ENCODE measurements at regions not wholly inside any gene's neighbourhood (a gene's known extent, or its start where the extent isn't known, plus 50 kb on each side); places are given as distances from the start of the nearest gene placed in this dataset.

DNA sequence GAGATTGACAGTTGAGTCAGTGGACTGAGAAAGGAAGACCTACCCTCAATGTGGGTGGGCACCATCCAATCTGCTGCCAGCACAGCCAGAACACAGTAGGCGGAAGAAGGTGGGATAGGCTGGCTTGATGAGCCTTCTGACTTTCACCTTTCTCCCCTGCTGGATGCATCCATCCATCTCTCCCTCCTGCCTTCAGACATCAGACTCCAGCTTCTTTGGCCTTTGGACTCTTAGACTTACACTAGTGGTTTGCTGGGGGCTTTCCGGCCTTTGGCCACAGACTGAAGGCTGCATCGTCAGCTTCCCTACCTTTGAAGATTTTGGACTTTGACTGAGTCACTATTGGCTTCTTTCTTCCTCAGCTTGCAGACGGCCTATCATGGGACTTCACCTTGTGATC lies 456.5 kb upstream of the MIS18BP1 start:
- no peak overlapping the region for H3K4me3 ChIP-seq
- no peak for TF ChIP-seq POLR2AphosphoS5 (IDR thresholded peaks at IDR 0.05; ENCODE audit: insufficient read depth in 1 of 2, low read depth in 1 of 2)
- no peak for TF ChIP-seq POLR2A (IDR thresholded peaks at IDR 0.05)
- TF ChIP-seq, protein P1, sequence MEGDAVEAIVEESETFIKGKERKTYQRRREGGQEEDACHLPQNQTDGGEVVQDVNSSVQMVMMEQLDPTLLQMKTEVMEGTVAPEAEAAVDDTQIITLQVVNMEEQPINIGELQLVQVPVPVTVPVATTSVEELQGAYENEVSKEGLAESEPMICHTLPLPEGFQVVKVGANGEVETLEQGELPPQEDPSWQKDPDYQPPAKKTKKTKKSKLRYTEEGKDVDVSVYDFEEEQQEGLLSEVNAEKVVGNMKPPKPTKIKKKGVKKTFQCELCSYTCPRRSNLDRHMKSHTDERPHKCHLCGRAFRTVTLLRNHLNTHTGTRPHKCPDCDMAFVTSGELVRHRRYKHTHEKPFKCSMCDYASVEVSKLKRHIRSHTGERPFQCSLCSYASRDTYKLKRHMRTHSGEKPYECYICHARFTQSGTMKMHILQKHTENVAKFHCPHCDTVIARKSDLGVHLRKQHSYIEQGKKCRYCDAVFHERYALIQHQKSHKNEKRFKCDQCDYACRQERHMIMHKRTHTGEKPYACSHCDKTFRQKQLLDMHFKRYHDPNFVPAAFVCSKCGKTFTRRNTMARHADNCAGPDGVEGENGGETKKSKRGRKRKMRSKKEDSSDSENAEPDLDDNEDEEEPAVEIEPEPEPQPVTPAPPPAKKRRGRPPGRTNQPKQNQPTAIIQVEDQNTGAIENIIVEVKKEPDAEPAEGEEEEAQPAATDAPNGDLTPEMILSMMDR (IDR thresholded peaks at IDR 0.05) = no peak
- H3K9me3 ChIP-seq = no peaks in the 10 kb centered on the region
- no peak for DNase-seq (ENCODE audit: extremely low spot score in 2 of 2)
- no peaks in the 10 kb centered on the region for H3K36me3 ChIP-seq
- intact Hi-C loops (cut with DNase I) = no loop called here
- H3K27me3 ChIP-seq = no peaks in the 10 kb centered on the region
- H3K4me1 ChIP-seq = no peaks in the 10 kb centered on the region
- no peak overlapping the region for H3K27ac ChIP-seq

DNA sequence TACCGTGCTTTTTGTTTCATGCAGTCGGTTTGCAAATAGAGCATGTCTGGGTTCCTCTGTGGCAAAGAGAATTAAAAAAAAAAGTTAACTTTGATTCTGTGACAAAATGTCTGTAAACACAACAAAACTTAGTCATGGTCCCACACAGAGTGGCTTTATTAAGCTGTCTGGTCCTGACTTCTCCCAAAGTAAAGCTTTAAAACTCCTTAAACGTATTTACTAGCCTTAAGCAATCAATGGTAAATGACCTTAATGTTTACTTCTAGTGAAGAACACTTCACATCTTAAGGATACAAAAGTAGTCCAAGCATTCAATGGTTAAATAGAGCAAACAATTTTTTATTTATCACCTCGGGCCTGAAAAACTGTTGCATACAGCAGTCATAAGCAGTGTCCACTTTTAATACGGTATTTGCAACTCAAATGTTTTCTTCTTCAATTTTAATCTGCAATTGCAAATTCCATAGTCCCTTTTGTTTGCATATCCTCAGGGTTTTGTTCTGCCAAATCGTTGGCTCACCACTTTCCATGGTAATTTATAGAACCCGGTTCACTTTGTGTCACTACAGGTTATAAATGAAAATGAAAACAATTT lies 453.0 kb upstream of the MIS18BP1 start:
- Histone ChIP-seq H3K9me3 (no peaks in the 10 kb centered on the region), H3K4me3 (no peak overlapping the region), H3K4me1 (no peaks in the 10 kb centered on the region), H3K36me3 (no peaks in the 10 kb centered on the region), H3K27ac (no peak overlapping the region), H3K27me3 (no peaks in the 10 kb centered on the region)
- intact Hi-C loops (cut with DNase I) = no loop called here
- DNase-seq (ENCODE audit: extremely low spot score in 2 of 2) = no peak
- TF ChIP-seq, protein P1 (IDR thresholded peaks at IDR 0.05) = no peak
- TF ChIP-seq POLR2AphosphoS5 (IDR thresholded peaks at IDR 0.05; ENCODE audit: insufficient read depth in 1 of 2, low read depth in 1 of 2) = no peak
- no peak for TF ChIP-seq POLR2A (IDR thresholded peaks at IDR 0.05)

DNA sequence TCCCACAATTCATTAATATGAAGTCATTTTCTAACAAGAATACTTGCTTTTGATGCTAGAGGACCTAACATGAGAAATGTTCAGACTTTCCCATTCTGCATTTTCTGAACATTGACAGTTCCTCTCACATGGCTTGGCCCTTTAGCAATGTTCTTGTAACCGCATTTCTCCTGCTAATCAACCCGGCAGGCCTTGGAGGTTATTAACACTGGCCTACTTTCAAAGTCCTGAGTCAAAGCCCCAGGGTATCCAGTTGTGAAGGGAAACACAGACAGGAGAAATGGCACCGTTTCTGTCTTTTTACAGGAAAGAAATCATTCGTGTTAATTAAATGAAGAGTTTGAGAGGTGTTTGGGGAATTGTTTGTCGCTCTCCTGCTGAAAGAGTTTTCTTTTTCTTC lies 446.5 kb upstream of the MIS18BP1 start:
- H3K4me1 ChIP-seq = no peaks in the 10 kb centered on the region
- H3K27me3 ChIP-seq = no peaks in the 10 kb centered on the region
- H3K36me3 ChIP-seq = no peaks in the 10 kb centered on the region
- no peak for DNase-seq (ENCODE audit: extremely low spot score in 2 of 2)
- H3K27ac ChIP-seq = no peak overlapping the region
- TF ChIP-seq, protein P1 (IDR thresholded peaks at IDR 0.05) = no peak
- TF ChIP-seq POLR2A (IDR thresholded peaks at IDR 0.05) (no peak), POLR2AphosphoS5 (IDR thresholded peaks at IDR 0.05; ENCODE audit: insufficient read depth in 1 of 2, low read depth in 1 of 2) (no peak)
- intact Hi-C loops (cut with DNase I) = no loop called here
- H3K4me3 ChIP-seq = no peak overlapping the region
- H3K9me3 ChIP-seq = no peaks in the 10 kb centered on the region

DNA sequence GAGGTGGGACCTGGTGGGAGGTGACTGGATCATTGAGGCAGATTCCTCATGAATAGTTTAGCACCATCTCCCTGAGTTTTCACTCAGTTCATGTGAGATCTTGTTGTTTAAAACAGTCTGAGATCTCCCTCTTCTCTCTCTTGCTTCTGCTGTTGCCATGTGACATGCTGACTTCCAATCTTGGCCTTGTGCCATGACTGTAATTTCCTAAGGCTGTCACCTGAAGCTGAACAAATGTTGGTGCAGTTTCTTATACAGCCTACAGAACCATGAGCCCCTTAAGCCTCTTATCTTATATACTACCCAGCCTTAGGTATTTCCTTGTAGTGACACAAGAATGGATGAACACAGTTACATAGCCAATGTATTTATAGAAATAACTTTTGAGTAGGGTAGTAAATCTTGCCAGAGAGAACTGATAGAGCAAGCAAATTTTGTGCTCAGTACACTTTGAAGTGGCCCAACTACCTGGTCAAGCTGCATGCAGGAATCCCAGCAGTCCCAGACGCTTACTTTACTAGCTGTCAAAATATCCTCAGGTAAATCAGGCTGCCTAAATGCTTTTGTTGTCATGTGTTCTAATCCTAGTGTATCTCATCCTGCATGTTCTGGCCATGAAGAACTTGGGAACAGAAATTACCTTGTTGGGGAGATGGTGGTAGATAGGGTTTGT lies 445.6 kb upstream of the MIS18BP1 start:
- no peaks in the 10 kb centered on the region for H3K36me3 ChIP-seq
- intact Hi-C loops (cut with DNase I) = no loop called here
- TF ChIP-seq POLR2A (IDR thresholded peaks at IDR 0.05) = no peak
- no peaks in the 10 kb centered on the region for H3K27me3 ChIP-seq
- H3K4me3 ChIP-seq = no peak overlapping the region
- no peak for DNase-seq (ENCODE audit: extremely low spot score in 2 of 2)
- H3K27ac ChIP-seq = no peak overlapping the region
- no peaks in the 10 kb centered on the region for H3K9me3 ChIP-seq
- no peaks in the 10 kb centered on the region for H3K4me1 ChIP-seq

DNA sequence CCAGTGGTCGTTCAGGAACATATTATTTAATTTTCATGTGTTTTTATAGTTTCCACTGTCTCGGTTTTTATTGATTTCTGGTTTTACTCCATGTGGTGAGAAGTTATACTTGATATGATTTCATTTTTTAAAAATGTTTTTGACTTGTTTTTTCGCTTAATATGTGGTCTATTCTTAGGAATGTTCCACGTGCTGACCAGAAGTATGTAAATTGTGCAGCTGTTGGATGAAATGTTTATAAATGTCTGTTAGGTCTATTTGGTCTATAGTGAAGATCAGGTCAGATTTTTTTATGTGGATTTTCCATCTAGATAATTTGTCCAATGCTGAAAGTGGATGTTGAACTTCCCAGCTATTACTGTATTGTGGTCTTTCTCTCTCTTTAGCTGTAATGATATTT lies 433.8 kb upstream of the MIS18BP1 start:
- no peak overlapping the region for H3K4me3 ChIP-seq
- H3K36me3 ChIP-seq = no peaks in the 10 kb centered on the region
- H3K4me1 ChIP-seq = no peaks in the 10 kb centered on the region
- no peaks in the 10 kb centered on the region for H3K9me3 ChIP-seq
- no peak for DNase-seq (ENCODE audit: extremely low spot score in 2 of 2)
- no peak overlapping the region for H3K27ac ChIP-seq
- intact Hi-C loops (cut with DNase I) = no loop called here
- TF ChIP-seq POLR2AphosphoS5 (IDR thresholded peaks at IDR 0.05; ENCODE audit: insufficient read depth in 1 of 2, low read depth in 1 of 2) (no peak), POLR2A (IDR thresholded peaks at IDR 0.05) (no peak)
- TF ChIP-seq, protein P1 (IDR thresholded peaks at IDR 0.05) = no peak
- no peaks in the 10 kb centered on the region for H3K27me3 ChIP-seq
